HG02943 (cell line): ENCODE measurements at regions not wholly inside any gene's neighbourhood (a gene's known extent, or its start where the extent isn't known, plus 50 kb on each side); places are given as distances from the start of the nearest gene placed in this dataset.

ENCODE experiments used
- ATAC-seq: cut with Tn5 transposase; IDR thresholded peaks from one replicate; pipeline ENCODE4 v1.9.1; 2021; ENCODE audit warnings: mild to moderate bottlenecking, low read depth, moderate library complexity; ENCODE audit not compliant: unreplicated experiment

DNA sequence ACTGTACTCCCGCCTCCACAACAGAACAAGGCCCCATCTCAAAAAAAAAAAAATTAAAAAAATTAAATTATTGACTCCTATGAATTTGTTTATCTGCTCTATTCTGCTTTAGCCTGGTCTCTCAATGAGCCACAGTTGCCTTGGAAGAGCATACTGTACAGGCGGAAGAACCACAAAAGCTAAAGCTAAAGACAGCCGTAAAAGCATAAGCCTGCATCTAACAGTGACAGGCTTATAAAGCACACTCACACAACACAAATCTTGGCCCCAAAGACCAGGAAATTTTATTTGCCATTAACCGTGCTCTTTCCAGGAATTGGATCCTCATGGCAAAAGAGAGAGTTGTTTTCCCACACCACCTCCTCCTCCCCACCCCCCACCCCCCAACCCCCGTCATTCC, 53.5 kb upstream of the KLF3 start:
- no peak for ATAC-seq

GRCh38 chr4:38610966-38611431, 53.0 kb upstream of the KLF3 start:
- no peak for ATAC-seq

DNA sequence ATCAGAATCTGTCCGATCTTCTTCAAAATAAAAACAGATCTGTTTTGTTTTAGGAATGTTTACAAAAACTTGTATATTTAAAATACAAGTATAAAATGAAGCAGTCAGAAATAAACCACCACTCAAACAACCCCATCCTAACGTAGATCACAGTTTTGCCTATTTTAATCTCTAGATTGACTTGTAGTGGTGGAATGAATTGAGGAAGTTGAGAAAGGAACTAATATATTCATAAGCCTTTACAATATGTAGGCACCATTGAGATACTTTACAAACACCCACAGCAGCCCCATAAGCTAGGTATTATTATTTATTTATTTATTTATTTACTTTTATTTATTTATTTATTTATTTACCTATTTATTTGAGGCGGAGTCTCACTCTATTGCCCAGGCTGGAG, 52.3 kb upstream of the KLF3 start:
- no peak for ATAC-seq

DNA sequence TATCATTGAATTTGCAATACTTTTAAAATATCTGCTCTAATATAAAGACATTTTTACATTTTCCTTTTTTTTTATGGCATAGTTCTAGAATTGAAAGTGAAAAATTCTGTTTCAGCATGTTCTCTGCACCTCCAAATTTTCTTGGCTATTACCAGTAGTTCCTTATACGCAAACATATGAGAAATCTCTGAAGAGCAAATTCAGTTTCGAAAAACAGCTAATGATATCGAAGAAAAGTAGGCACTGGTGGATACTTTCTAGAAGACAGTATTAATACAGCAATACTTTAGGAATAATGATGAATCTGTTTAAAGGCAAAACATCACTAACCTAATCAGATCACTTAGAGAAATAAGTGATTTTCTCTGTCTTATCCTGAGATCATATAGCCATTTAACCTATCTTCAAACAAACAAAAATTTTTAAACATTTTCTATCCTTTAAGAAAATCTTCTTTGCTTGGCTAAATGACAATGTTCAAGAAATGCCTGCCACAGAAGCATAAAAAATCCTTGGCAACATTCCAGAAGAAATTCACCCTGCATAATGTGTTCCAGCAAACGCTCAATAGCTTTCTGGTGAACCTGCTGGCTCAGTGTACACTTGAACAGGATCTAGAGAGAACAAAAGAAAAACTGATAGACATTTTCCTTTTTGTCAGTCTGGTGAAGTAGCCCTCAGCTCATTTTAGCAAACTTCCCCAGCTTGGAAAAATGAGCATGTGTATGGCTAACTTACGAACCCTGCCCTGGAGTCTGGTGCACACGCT, 51.2 kb upstream of the KLF3 start:
- ATAC-seq: no peak
